ENCODE measurements at regions not wholly inside any gene's neighbourhood (a gene's known extent, or its start where the extent isn't known, plus 50 kb on each side); places are given as distances from the start of the nearest gene placed in this dataset.

DNA sequence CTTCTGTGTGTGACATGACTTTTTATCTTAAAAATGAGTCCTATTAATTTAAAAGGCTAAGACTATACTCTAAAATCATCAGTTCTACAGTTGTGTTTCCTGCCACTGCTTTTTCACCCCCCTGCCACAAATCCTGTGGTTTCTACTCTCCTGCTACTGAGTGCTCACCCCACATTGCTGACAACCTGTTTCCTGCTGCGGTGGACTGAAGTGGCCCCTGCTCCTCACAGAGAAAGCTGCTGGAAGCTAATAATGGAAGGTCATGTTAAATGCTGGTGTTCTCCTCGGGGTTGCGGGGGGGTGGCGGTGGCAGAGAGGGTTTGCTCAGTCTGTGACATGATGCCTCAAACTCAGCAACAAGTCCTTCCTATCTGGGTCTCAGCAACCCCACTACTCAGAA, 113.2 kb upstream of the INHBA start:
- TF ChIP-seq CTCF (IDR thresholded peaks at IDR 0.05) (no peak), EZH2 (IDR thresholded peaks at IDR 0.05; ENCODE audit: borderline replicate concordance, insufficient read depth, low read depth, low read length, poor library complexity, severe bottlenecking) (no peak)
